HCT116 (cell line): ENCODE measurements at regions not wholly inside any gene's neighbourhood (a gene's known extent, or its start where the extent isn't known, plus 50 kb on each side); places are given as distances from the start of the nearest gene placed in this dataset.

Experiments
- ATAC-seq: fragments of 200-7000 bp; cut with Tn5 transposase; 2 replicates; pipeline ENCODE4 v1.9.1; 2020; ENCODE audit warnings: mild to moderate bottlenecking, moderate library complexity
- BruUV-seq: library from RNA; stranded (reverse); fragments of 400-500 nt; replicated peaks from 2 replicates; lab custom pipeline; 2021; lab: Mats Ljungman, UMichigan
- CTCF ChIA-PET: fragments of 300-600 bp; sonication (Branson Sonifier 250); formaldehyde crosslinking; loops from one replicate; lab custom pipeline; 2021; ENCODE audit warnings: antibody characterized with exemption; lab: Charles Lee
- POLR2A ChIA-PET: fragments of 300-600, 350-600 bp; sonication (Branson Sonifier 250); formaldehyde crosslinking; loops from one replicate; lab custom pipeline; 2021; ENCODE audit warnings: antibody characterized with exemption; lab: Charles Lee
- RAD21 ChIA-PET, 2 experiments: fragments of 300-600 bp; sonication (Branson Sonifier 250); formaldehyde crosslinking; loops; one replicate each; lab custom pipeline; 2023; ENCODE audit warnings: low total read pairs in 2 of 2; ENCODE audit not compliant: uncharacterized antibody in 2 of 2, unreplicated experiment in 2 of 2, low non-redundant PET in 1 of 2; lab: Charles Lee
- DNase-seq: peaks from one replicate; pipeline ENCODE4 v3.0.0-alpha.2; 2010; ENCODE audit warnings: low read depth, low spot score
- H2AFZ ChIP-seq: fragments of 200-600 bp; shearing (Covaris generic), sonication (generic); 2 replicates; pipeline ENCODE4 v1.6.1; 2017; ENCODE audit warnings: low read depth, mixed run types, mixed read lengths, antibody characterized with exemption, low read length; ENCODE audit not compliant: poor library complexity, severe bottlenecking
- H3K27ac ChIP-seq: 2 replicates; pipeline ENCODE4 v1.5.1; 2012; ENCODE audit warnings: low read depth, low read length
- H3K27me3 ChIP-seq: fragments of 200-600 bp; sonication (generic); 2 replicates; pipeline ENCODE4 v1.6.1; 2016; ENCODE audit warnings: mixed run types, low read length, mixed read lengths; ENCODE audit not compliant: insufficient read depth
- H3K36me3 ChIP-seq, 2 experiments: fragments of 200-500 bp in 1 of 2; fragments of 200-600 bp in 1 of 2; sonication (Bioruptor generic) in 1 of 2; sonication (generic) in 1 of 2; 2 replicates each; pipeline versions ENCODE4 v1.5.1 to v1.6.1; 2014 to 2016; ENCODE audit warnings: low read length in 2 of 2, inconsistent platforms in 1 of 2, mixed read lengths in 1 of 2, mixed run types in 1 of 2; ENCODE audit not compliant: insufficient read depth in 2 of 2, control insufficient read depth in 1 of 2
- H3K4me1 ChIP-seq, 2 experiments: fragments of 200-600 bp in 1 of 2; sonication (generic) in 1 of 2; 2 replicates each; pipeline versions ENCODE4 v1.5.1 to v1.6.1; 2012 to 2017; ENCODE audit warnings: low read length in 2 of 2, inconsistent platforms in 1 of 2, mild to moderate bottlenecking in 1 of 2, mixed read lengths in 1 of 2, mixed run types in 1 of 2, moderate library complexity in 1 of 2; ENCODE audit not compliant: insufficient read depth in 2 of 2, control insufficient read depth in 1 of 2
- H3K4me2 ChIP-seq: fragments of 200-600 bp; sonication (generic); 2 replicates; pipeline ENCODE4 v1.6.1; 2017; ENCODE audit warnings: mixed run types, low read length, mixed read lengths
- H3K4me3 ChIP-seq, 2 experiments: fragments of 200-600 bp in 1 of 2; sonication (generic) in 1 of 2; replicated peaks in 1 of 2; 2 replicates each; pipeline ENCODE4 v1.5.1; 2011 to 2016; ENCODE audit warnings: low read length in 2 of 2, control low read depth in 1 of 2, low read depth in 1 of 2, mild to moderate bottlenecking in 1 of 2, mixed read lengths in 1 of 2, mixed run types in 1 of 2
- H3K79me2 ChIP-seq: fragments of 200-600 bp; sonication (generic); 2 replicates; pipeline ENCODE4 v1.6.1; 2017; ENCODE audit warnings: mild to moderate bottlenecking, mixed run types, low read length, moderate library complexity, mixed read lengths; ENCODE audit not compliant: insufficient read depth
- H3K9ac ChIP-seq: fragments of 200-600 bp; sonication (generic); 2 replicates; pipeline ENCODE4 v1.6.1; 2016; ENCODE audit warnings: low read length, mixed read lengths
- H3K9me2 ChIP-seq: fragments of 200-600 bp; sonication (generic), shearing (Covaris generic); 2 replicates; pipeline ENCODE4 v1.6.1; 2017; ENCODE audit warnings: mixed run types, mild to moderate bottlenecking, moderate library complexity; ENCODE audit not compliant: insufficient read depth
- H3K9me3 ChIP-seq, 2 experiments: fragments of 200-500 bp in 1 of 2; fragments of 200-600 bp in 1 of 2; sonication (Bioruptor generic) in 1 of 2; sonication (generic) in 1 of 2; 2 replicates each; pipeline ENCODE4 v1.6.1; 2014 to 2017; ENCODE audit warnings: low read length in 2 of 2, mixed read lengths in 2 of 2, inconsistent platforms in 1 of 2, low read depth in 1 of 2, mild to moderate bottlenecking in 1 of 2, mixed run types in 1 of 2, moderate library complexity in 1 of 2; ENCODE audit not compliant: control insufficient read depth in 1 of 2, insufficient read depth in 1 of 2
- H4K20me1 ChIP-seq: fragments of 200-600 bp; sonication (generic), shearing (Covaris generic); 2 replicates; pipeline ENCODE4 v1.6.1; 2017; ENCODE audit warnings: mixed run types, mild to moderate bottlenecking, moderate library complexity; ENCODE audit not compliant: insufficient read depth
- EZH2phosphoT487 ChIP-seq: fragments of 200-600 bp; IDR thresholded peaks from 2 replicates; pipeline ENCODE4 v1.6.1; 2018; ENCODE audit warnings: antibody characterized with exemption, borderline replicate concordance
- POLR2A ChIP-seq: IDR thresholded peaks from 2 replicates; pipeline ENCODE4 v1.7.0; 2011; ENCODE audit warnings: borderline replicate concordance; ENCODE audit not compliant: insufficient read depth, insufficient read length; ENCODE audit errors: extremely low read depth
- RAD21 ChIP-seq: IDR thresholded peaks from 2 replicates; pipeline ENCODE4 v1.6.1; 2012; ENCODE audit warnings: low read depth, mild to moderate bottlenecking
- SIN3A ChIP-seq: IDR thresholded peaks from 2 replicates; pipeline ENCODE4 v1.6.1; 2012; ENCODE audit warnings: low read depth
- SRF ChIP-seq: IDR thresholded peaks from 2 replicates; pipeline ENCODE4 v1.6.1; 2012; ENCODE audit warnings: low read depth
- YY1 ChIP-seq: IDR thresholded peaks from 2 replicates; pipeline ENCODE4 v1.6.1; 2011; ENCODE audit warnings: low read length, low read depth, moderate library complexity, mild to moderate bottlenecking; ENCODE audit not compliant: insufficient replicate concordance; ENCODE audit errors: extremely low read depth
- intact Hi-C: fragments of 100-400 bp; cut with micrococcal nuclease; formaldehyde crosslinking; loops from 2 replicates; pipeline ENCODE4 v1.10.0; 2022
- TF ChIP-seq, protein P1 (sequence below): IDR thresholded peaks from 2 replicates; pipeline ENCODE4 v1.6.1; 2012; ENCODE audit warnings: low read depth
- TF ChIP-seq, protein P2 (sequence below), 3 experiments: fragments of 200-600 bp in 1 of 3; sonication (generic) in 1 of 3; IDR thresholded peaks in 2 of 3; conservative IDR thresholded peaks in 1 of 3; 2 replicates each; pipeline ENCODE4 v1.5.1; 2012 to 2017; ENCODE audit warnings: low read depth in 2 of 3, low read length in 2 of 3, antibody characterized with exemption in 1 of 3, borderline replicate concordance in 1 of 3, control low read depth in 1 of 3, mild to moderate bottlenecking in 1 of 3, mixed read lengths in 1 of 3, mixed run types in 1 of 3, moderate library complexity in 1 of 3; ENCODE audit not compliant: insufficient read depth in 1 of 3

DNA sequence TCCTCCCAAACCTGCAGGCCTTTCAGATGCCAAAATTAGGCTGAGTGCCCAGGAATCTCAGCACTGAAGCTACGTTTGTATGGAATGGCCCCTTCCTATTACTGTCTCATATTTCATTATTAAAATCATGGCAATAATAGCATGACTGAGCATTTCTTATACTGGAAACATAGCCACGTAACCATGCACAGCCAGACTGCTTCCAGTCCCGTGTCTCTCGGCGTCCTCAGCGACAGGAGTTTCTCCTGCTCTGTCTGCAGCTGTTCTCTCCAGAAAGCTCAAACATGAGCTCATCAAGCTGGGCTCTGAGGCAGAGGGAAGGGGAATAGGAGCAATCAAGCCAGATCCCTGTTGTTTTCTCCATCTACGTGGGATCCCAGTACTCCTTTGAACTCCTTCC is 104.0 kb downstream of the CDC7 start (continued):
- TF ChIP-seq, protein P1, sequence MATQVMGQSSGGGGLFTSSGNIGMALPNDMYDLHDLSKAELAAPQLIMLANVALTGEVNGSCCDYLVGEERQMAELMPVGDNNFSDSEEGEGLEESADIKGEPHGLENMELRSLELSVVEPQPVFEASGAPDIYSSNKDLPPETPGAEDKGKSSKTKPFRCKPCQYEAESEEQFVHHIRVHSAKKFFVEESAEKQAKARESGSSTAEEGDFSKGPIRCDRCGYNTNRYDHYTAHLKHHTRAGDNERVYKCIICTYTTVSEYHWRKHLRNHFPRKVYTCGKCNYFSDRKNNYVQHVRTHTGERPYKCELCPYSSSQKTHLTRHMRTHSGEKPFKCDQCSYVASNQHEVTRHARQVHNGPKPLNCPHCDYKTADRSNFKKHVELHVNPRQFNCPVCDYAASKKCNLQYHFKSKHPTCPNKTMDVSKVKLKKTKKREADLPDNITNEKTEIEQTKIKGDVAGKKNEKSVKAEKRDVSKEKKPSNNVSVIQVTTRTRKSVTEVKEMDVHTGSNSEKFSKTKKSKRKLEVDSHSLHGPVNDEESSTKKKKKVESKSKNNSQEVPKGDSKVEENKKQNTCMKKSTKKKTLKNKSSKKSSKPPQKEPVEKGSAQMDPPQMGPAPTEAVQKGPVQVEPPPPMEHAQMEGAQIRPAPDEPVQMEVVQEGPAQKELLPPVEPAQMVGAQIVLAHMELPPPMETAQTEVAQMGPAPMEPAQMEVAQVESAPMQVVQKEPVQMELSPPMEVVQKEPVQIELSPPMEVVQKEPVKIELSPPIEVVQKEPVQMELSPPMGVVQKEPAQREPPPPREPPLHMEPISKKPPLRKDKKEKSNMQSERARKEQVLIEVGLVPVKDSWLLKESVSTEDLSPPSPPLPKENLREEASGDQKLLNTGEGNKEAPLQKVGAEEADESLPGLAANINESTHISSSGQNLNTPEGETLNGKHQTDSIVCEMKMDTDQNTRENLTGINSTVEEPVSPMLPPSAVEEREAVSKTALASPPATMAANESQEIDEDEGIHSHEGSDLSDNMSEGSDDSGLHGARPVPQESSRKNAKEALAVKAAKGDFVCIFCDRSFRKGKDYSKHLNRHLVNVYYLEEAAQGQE: no peak
- no peak for TF ChIP-seq EZH2phosphoT487
- no peak for TF ChIP-seq SRF
- TF ChIP-seq RAD21: no peak
- no peak for TF ChIP-seq POLR2A

DNA sequence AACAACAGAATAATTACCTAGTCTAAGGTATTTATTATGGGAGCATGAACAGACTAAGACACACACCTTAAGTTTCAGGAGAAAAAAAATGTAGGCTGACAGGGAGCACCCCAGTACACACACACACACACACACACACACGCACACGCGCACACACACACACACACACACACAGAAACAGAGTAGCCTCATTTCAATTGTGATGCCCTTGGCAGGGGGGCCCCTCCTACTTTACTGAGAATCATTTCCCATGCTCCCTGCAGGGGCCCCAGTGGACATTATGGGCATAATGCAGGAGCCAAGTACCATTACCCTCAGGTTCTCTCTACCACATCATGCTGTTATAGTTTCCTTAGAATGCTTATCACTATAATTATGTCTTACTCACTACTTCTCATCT is 104.9 kb downstream of the CDC7 start:
- no TSS peak for BruUV-seq
- POLR2A ChIA-PET: interaction anchor here (0.6 kb wide), 1 partner anchor 45 kb away, joined by 3 read pairs; no protein-coding TSS in a partner anchor
- no peak; the same call in 1 of the 2 replicates for ATAC-seq
- TF ChIP-seq SRF (no peak), SIN3A (no peak), YY1 (no peak)
- TF ChIP-seq, protein P2, sequence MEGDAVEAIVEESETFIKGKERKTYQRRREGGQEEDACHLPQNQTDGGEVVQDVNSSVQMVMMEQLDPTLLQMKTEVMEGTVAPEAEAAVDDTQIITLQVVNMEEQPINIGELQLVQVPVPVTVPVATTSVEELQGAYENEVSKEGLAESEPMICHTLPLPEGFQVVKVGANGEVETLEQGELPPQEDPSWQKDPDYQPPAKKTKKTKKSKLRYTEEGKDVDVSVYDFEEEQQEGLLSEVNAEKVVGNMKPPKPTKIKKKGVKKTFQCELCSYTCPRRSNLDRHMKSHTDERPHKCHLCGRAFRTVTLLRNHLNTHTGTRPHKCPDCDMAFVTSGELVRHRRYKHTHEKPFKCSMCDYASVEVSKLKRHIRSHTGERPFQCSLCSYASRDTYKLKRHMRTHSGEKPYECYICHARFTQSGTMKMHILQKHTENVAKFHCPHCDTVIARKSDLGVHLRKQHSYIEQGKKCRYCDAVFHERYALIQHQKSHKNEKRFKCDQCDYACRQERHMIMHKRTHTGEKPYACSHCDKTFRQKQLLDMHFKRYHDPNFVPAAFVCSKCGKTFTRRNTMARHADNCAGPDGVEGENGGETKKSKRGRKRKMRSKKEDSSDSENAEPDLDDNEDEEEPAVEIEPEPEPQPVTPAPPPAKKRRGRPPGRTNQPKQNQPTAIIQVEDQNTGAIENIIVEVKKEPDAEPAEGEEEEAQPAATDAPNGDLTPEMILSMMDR (IDR thresholded peaks at IDR 0.05 in 2 of 3, conservative IDR thresholded peaks at IDR 0.05 in 1 of 3; ENCODE audit: borderline replicate concordance in 1 of 3, insufficient read depth in 1 of 3, low read depth in 2 of 3, low read length in 2 of 3): 0 out of 6 replicates have a peak, but pooled peaks of 2 of the 3 experiments have one; percentile 7 to 8
- TF ChIP-seq, protein P1: no peak
- Histone ChIP-seq H3K9ac (no peak overlapping the region), H3K4me2 (no peak overlapping the region), H3K9me2 (no peaks in the 10 kb centered on the region), H4K20me1 (no peaks in the 10 kb centered on the region), H3K4me3 (no peak overlapping the region), H3K79me2 (no peaks in the 10 kb centered on the region), H3K36me3 (no peaks in the 10 kb centered on the region), H3K27me3 (no peaks in the 10 kb centered on the region), H3K4me1 (peaks cover 8 to 22% of the 10 kb centered on the region in 2 experiments; a peak in 3 of 4 replicates), H3K9me3 (no peaks in the 10 kb centered on the region), H3K27ac (no peak overlapping the region), H2AFZ (no peak overlapping the region)
- CTCF ChIA-PET: no interaction called here
- RAD21 ChIA-PET: no interaction called here
- intact Hi-C loops: no loop called here
- no peak for DNase-seq
